Adrenal gland (tissue), 9 donors: ENCODE measurements at regions not wholly inside any gene's neighbourhood (a gene's known extent, or its start where the extent isn't known, plus 50 kb on each side); places are given as distances from the start of the nearest gene placed in this dataset.

Experiments
- DNase-seq, 7 donors: peaks; one replicate each; pipeline ENCODE4 v3.0.0-alpha.2; 2019 to 2020
- H3K27ac ChIP-seq, 5 donors: fragments of 200-600 bp; sonication (generic) in 4 of 5; 1 replicate in 3 of 5; 2 replicates in 2 of 5; pipeline versions ENCODE4 v1.5.1 to v1.8.0; 2016 to 2020; ENCODE audit warnings: mild to moderate bottlenecking in 1 of 5
- H3K27me3 ChIP-seq: fragments of 200-600 bp; 2 replicates; pipeline ENCODE4 v1.8.0; 2021
- H3K36me3 ChIP-seq, 2 donors: fragments of 200-600 bp; replicated peaks in 1 of 2; 1 replicate in 1 of 2; 2 replicates in 1 of 2; pipeline versions ENCODE4 v1.5.1 to v1.8.0; 2018 to 2022
- H3K4me1 ChIP-seq, 2 donors: fragments of 200-600 bp; replicated peaks in 1 of 2; 1 replicate in 1 of 2; 2 replicates in 1 of 2; pipeline versions ENCODE4 v1.5.1 to v1.8.0; 2018 to 2021
- H3K4me3 ChIP-seq, 4 donors: fragments of 200-600 bp; sonication (generic) in 3 of 4; one replicate each; pipeline ENCODE4 v1.5.1; 2016 to 2018
- H3K9me3 ChIP-seq, 3 donors: fragments of 200-600 bp; sonication (generic) in 1 of 3; replicated peaks in 1 of 3; 1 replicate in 2 of 3; 2 replicates in 1 of 3; pipeline versions ENCODE4 v1.5.1 to v1.8.0; 2016 to 2021
- POLR2A ChIP-seq, 2 donors: fragments of 450-650 bp; IDR thresholded peaks; one replicate each; pipeline ENCODE4 v1.6.1; 2017; ENCODE audit warnings: antibody characterized with exemption in 2 of 2, mild to moderate bottlenecking in 2 of 2, moderate library complexity in 1 of 2
- WGBS, 4 donors: extraction: QIAGEN DNeasy Blood & Tissue Kit in 2 of 4; methylation state at CpG; one replicate each; pipeline versions ENCODE4 v1.1.5 to v1.1.7; 2013 to 2017; 5-methylcytosine and 5-hydroxymethylcytosine counted together
- intact Hi-C, 2 donors: fragments of 100-400 bp; cut with DNase I; formaldehyde crosslinking; loops; one replicate each; pipeline versions ENCODE4 v1.14.1 to v1.15.0; 2022 to 2023
- TF ChIP-seq, protein P1 (sequence below), 6 experiments: fragments of 450-650 bp in 4 of 6; fragments of 200-600 bp in 2 of 6; sonication (generic) in 1 of 6; IDR thresholded peaks; 1 replicate in 5 of 6; 2 replicates in 1 of 6; pipeline versions ENCODE4 v1.5.1 to v1.8.0; 2016 to 2021; ENCODE audit warnings: antibody characterized with exemption in 6 of 6, mild to moderate bottlenecking in 2 of 6, moderate library complexity in 1 of 6
- donor health status: healthy with polysubstance abuse.
- donor health status: Bipolar disorder and iron deficiency.
- donor health status: DM: yes; HTN: yes; CAD: no.
- donor health status: DM: no; HTN: no; CAD: no.
- donor health status: DM: no; HTN: no; CAD: no.

DNA sequence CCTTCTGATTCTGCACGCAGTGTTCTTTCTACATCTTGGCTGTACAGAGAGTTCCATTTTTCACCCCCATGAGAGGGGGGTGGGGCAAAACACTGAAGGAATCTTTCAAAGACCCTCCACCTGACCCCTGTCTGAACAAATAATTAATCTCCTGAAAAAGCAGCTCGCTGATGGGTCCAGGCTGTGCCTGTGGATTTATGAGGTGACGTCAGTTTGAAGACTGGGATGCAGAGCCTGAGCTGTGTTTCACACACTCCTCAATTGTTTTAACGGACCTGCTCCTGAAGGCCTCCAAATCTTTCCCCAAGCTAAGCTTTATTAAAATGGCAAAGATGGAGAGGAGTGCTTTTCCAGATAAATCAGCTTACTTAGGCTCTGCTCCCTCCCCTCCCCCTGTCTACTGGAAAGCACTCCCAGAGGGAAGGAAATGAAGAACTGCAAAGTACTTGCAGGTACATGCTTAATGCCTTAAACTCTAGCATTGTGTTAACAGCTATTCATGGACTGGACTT lies 390.2 kb upstream of the TNP1 start:
- DNase-seq = peak; percentile 21 to 76 (median 40)
- no peak overlapping the region for H3K4me3 ChIP-seq
- no peak for TF ChIP-seq POLR2A (IDR thresholded peaks at IDR 0.05)
- TF ChIP-seq, protein P1, sequence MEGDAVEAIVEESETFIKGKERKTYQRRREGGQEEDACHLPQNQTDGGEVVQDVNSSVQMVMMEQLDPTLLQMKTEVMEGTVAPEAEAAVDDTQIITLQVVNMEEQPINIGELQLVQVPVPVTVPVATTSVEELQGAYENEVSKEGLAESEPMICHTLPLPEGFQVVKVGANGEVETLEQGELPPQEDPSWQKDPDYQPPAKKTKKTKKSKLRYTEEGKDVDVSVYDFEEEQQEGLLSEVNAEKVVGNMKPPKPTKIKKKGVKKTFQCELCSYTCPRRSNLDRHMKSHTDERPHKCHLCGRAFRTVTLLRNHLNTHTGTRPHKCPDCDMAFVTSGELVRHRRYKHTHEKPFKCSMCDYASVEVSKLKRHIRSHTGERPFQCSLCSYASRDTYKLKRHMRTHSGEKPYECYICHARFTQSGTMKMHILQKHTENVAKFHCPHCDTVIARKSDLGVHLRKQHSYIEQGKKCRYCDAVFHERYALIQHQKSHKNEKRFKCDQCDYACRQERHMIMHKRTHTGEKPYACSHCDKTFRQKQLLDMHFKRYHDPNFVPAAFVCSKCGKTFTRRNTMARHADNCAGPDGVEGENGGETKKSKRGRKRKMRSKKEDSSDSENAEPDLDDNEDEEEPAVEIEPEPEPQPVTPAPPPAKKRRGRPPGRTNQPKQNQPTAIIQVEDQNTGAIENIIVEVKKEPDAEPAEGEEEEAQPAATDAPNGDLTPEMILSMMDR (IDR thresholded peaks at IDR 0.05) = no peak
- H3K9me3 ChIP-seq = no peaks in the 10 kb centered on the region
- intact Hi-C loops = no loop called here
- H3K27me3 ChIP-seq = no peaks in the 10 kb centered on the region
- peaks cover 0 to 5% of the 10 kb centered on the region in 2 donors for H3K4me1 ChIP-seq
- no peaks in the 10 kb centered on the region for H3K36me3 ChIP-seq
- WGBS, 4 donors = 59 to 72% (median 70%) methylated on average over 3 to 4 of the region's 4 CpGs
- peak overlapping the region in 4 of 5 donors; percentile 16 to 89 (median 42) for H3K27ac ChIP-seq

DNA sequence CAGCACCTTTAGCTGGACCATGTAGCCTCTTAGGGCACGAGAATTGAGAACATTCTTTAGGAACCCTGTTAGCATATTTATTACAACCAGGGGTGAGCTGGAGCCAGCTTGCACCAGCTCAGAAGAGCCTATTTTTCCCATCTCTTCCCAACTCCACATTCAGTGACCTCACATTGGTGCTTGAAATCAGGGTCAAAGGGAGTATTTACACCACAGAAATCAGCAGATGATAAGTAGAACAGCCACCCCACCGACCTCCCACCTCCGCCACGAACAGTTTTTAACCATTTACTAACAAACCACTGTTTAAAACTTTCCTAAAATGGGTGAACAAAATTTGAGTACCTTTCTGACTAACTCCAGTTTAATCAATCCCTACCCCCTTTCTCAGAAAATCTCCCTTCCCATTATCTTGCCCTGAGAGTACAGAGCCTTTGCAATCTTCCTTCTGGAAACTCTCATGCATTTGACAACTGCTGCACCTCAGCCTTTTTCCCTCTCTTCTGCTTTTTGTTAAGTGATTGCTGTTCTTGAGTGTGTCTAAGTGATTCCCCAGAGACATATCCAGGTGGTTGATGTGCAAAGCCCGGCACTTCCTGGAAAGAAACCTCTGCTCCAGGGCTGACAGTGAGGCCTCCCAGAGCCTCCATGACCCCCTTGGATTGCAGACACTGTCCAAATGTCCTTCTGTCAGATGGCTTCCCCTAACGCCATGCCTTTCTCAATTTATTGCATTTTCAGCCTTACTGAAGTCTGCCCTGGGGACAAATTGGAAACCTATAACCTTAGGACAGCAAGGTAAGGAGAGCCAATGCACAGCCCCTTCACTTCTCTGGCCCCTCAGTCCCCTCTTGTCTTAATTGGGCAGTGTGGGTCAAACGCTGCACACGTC lies 389.5 kb upstream of the TNP1 start:
- peak in 1 of 7 donors; percentile 25 for DNase-seq
- no peaks in the 10 kb centered on the region for H3K27me3 ChIP-seq
- intact Hi-C loops = no loop called here
- peaks cover 0 to 5% of the 10 kb centered on the region in 2 donors for H3K4me1 ChIP-seq
- peak overlapping the region in 3 of 5 donors; percentile 7 to 89 (median 62) for H3K27ac ChIP-seq
- no peak overlapping the region for H3K4me3 ChIP-seq
- H3K9me3 ChIP-seq = no peaks in the 10 kb centered on the region
- TF ChIP-seq, protein P1 (IDR thresholded peaks at IDR 0.05) = no peak
- TF ChIP-seq POLR2A (IDR thresholded peaks at IDR 0.05) = no peak
- no peaks in the 10 kb centered on the region for H3K36me3 ChIP-seq
- WGBS, 4 donors = 68 to 77% (median 72%) methylated on average over 8 of the region's 8 CpGs

DNA sequence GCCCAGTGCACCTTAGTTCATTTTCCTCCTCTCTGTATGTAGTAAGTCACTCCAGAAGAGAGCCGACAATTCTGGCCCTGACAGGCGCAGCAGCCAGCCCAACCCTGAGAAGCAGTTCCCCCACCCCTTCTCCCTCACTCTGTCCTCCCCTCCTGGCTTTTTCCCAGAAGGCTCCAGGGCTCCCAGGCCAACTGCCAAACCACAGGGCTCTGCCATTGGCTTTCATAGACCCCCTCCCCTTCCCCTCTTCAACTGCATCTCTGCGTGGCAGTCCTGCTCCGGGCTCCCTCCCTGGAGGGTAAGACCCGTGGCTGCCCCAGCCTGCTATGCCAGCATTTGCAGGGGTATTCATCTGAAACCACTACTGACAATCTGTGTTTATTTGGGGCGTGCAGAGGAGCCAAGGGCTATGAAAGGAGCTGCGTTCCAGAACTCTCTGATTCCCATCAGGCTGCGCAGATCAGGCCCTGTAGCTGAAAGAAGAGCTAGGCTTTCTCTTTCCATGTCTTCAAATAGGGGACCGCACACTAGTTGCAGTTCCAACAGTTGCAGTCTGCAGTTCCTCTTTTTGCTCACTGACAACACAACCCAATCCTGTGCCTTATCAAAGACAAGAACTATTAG lies 388.6 kb upstream of the TNP1 start:
- Histone ChIP-seq H3K27ac (peak overlapping the region in 4 of 5 donors; percentile 8 to 89 (median 44)), H3K4me1 (peaks cover 0 to 5% of the 10 kb centered on the region in 2 donors), H3K36me3 (no peaks in the 10 kb centered on the region), H3K27me3 (no peaks in the 10 kb centered on the region), H3K9me3 (no peaks in the 10 kb centered on the region), H3K4me3 (no peak overlapping the region)
- peak in 6 of 7 donors; percentile 22 to 75 (median 49) for DNase-seq
- 43 to 70% (median 61%) methylated on average over 9 of the region's 9 CpGs for WGBS, 4 donors
- intact Hi-C loops = no loop called here
- no peak for TF ChIP-seq POLR2A (IDR thresholded peaks at IDR 0.05)
- TF ChIP-seq, protein P1 (IDR thresholded peaks at IDR 0.05) = no peak

DNA sequence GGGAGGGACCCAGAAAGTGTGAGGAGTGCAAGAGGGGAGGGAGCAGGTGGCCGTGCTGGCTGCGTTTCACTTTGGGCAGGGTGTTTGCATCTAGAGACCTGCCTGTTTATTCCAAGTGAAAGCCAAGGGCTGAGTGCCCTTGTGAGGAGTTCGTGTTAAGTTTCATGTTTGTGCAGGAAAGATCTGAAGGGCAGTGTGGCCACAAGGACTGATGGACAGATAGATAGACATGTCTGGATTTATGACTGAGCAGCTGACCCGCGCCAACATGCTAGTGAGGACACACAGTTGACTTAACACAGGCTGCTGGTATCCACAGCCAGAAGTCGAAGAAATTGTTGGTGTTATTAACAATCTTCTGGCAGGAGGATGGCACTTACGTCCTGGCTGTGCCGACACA lies 387.6 kb upstream of the TNP1 start:
- peaks cover 0 to 5% of the 10 kb centered on the region in 2 donors for H3K4me1 ChIP-seq
- H3K36me3 ChIP-seq = no peaks in the 10 kb centered on the region
- intact Hi-C loops = no loop called here
- no peaks in the 10 kb centered on the region for H3K9me3 ChIP-seq
- H3K4me3 ChIP-seq = no peak overlapping the region
- 65 to 87% (median 85%) methylated on average over 8 of the region's 8 CpGs for WGBS, 4 donors
- no peak for TF ChIP-seq POLR2A (IDR thresholded peaks at IDR 0.05)
- TF ChIP-seq, protein P1 (IDR thresholded peaks at IDR 0.05) = no peak
- no peak for DNase-seq
- H3K27ac ChIP-seq = peak overlapping the region in 3 of 5 donors; percentile 27 to 89 (median 62)
- H3K27me3 ChIP-seq = no peaks in the 10 kb centered on the region
